SK-N-SH (cell line): ENCODE measurements at regions not wholly inside any gene's neighbourhood (a gene's known extent, or its start where the extent isn't known, plus 50 kb on each side); places are given as distances from the start of the nearest gene placed in this dataset.

Experiments used
- CTCF ChIA-PET: fragments of 300-600, 350-600 bp; formaldehyde crosslinking; extraction: SDS; loops from one replicate; lab custom pipeline; 2021; lab: Yijun Ruan, JAX
- POLR2A ChIA-PET: fragments of 350-600 bp; sonication (Branson Sonifier 250); formaldehyde crosslinking; extraction: SDS; loops from one replicate; lab custom pipeline; 2020; ENCODE audit warnings: antibody characterized with exemption, inconsistent platforms; lab: Yijun Ruan, JAX
- DNase-seq: peaks from one replicate; pipeline ENCODE4 v3.0.0; 2012
- H2AFZ ChIP-seq: fragments of 200-600 bp; sonication (generic); 2 replicates; pipeline ENCODE4 v1.8.1; 2016; ENCODE audit warnings: antibody characterized with exemption, mild to moderate bottlenecking, low read depth
- H3F3A ChIP-seq: fragments of 200-600 bp; sonication (generic); replicated peaks from 2 replicates; pipeline ENCODE3; 2016; ENCODE audit warnings: antibody characterized with exemption, mild to moderate bottlenecking; ENCODE audit not compliant: insufficient read depth
- H3K27ac ChIP-seq, 2 experiments: fragments of 200-500 bp in 1 of 2; fragments of 200-600 bp in 1 of 2; sonication (Bioruptor generic) in 1 of 2; sonication (generic), shearing (Covaris generic) in 1 of 2; 2 replicates each; pipeline versions ENCODE4 v1.5.1 to v1.6.1; 2014 to 2016; ENCODE audit warnings: low read depth in 2 of 2, inconsistent platforms in 1 of 2, low read length in 1 of 2, mild to moderate bottlenecking in 1 of 2, mixed read lengths in 1 of 2
- H3K27me3 ChIP-seq: fragments of 200-600 bp; sonication (generic), shearing (Covaris generic); 2 replicates; pipeline ENCODE4 v1.6.1; 2016; ENCODE audit warnings: mixed run types; ENCODE audit not compliant: insufficient read depth
- H3K36me3 ChIP-seq, 2 experiments: fragments of 200-500 bp in 1 of 2; fragments of 200-600 bp in 1 of 2; sonication (Bioruptor generic) in 1 of 2; sonication (generic) in 1 of 2; replicated peaks in 1 of 2; 2 replicates each; pipeline versions ENCODE3 to v1.5.1; 2014 to 2016; ENCODE audit warnings: low read length in 1 of 2, mild to moderate bottlenecking in 1 of 2; ENCODE audit not compliant: insufficient read depth in 2 of 2, control insufficient read depth in 1 of 2
- H3K4me1 ChIP-seq, 2 experiments: fragments of 200-500 bp in 1 of 2; fragments of 200-600 bp in 1 of 2; sonication (Bioruptor generic) in 1 of 2; sonication (generic), shearing (Covaris generic) in 1 of 2; 2 replicates each; pipeline versions ENCODE4 v1.5.1 to v1.6.1; 2014 to 2016; ENCODE audit warnings: low read depth in 1 of 2, low read length in 1 of 2, mixed run types in 1 of 2; ENCODE audit not compliant: insufficient read depth in 2 of 2, control insufficient read depth in 1 of 2
- H3K4me2 ChIP-seq: fragments of 200-600 bp; sonication (generic), shearing (Covaris generic); 2 replicates; pipeline ENCODE4 v1.6.1; 2017; ENCODE audit warnings: mixed run types
- H3K4me3 ChIP-seq, 2 experiments: fragments of 200-500 bp in 1 of 2; fragments of 200-600 bp in 1 of 2; sonication (Bioruptor generic) in 1 of 2; sonication (generic), shearing (Covaris generic) in 1 of 2; 2 replicates each; pipeline versions ENCODE4 v1.5.1 to v1.8.1; 2014 to 2016; ENCODE audit warnings: low read depth in 2 of 2, inconsistent platforms in 1 of 2, low read length in 1 of 2, mild to moderate bottlenecking in 1 of 2, mixed read lengths in 1 of 2, moderate library complexity in 1 of 2
- H3K79me2 ChIP-seq: fragments of 200-600 bp; sonication (generic); 2 replicates; pipeline ENCODE4 v1.8.1; 2017; ENCODE audit warnings: mild to moderate bottlenecking; ENCODE audit not compliant: insufficient read depth
- H3K9ac ChIP-seq: fragments of 200-600 bp; sonication (generic); 2 replicates; pipeline ENCODE4 v1.6.1; 2017; ENCODE audit warnings: mixed run types
- H3K9me2 ChIP-seq: fragments of 200-600 bp; sonication (generic); 2 replicates; pipeline ENCODE4 v1.6.1; 2017; ENCODE audit warnings: mixed run types
- H3K9me3 ChIP-seq: fragments of 200-600 bp; sonication (generic); 2 replicates; pipeline ENCODE4 v1.6.1; 2017; ENCODE audit warnings: mixed run types, mild to moderate bottlenecking, moderate library complexity
- H4K20me1 ChIP-seq: fragments of 200-600 bp; sonication (generic); 2 replicates; pipeline ENCODE4 v1.6.1; 2017; ENCODE audit warnings: mild to moderate bottlenecking, mixed run types; ENCODE audit not compliant: insufficient read depth
- EZH2phosphoT487 ChIP-seq: fragments of 200-600 bp; sonication (generic); IDR thresholded peaks from 2 replicates; pipeline ENCODE4 v1.6.1; 2017; ENCODE audit warnings: low read depth, mixed run types, mild to moderate bottlenecking, antibody characterized with exemption, moderate library complexity, borderline replicate concordance
- FOSL2 ChIP-seq: IDR thresholded peaks from 2 replicates; pipeline ENCODE4 v1.4.0; 2012; ENCODE audit warnings: low read depth, mild to moderate bottlenecking, moderate library complexity, borderline replicate concordance
- FOXJ3 ChIP-seq: sonication (generic); formaldehyde crosslinking; IDR thresholded peaks from 2 replicates; pipeline ENCODE4 v1.5.1; 2020; ENCODE audit warnings: mild to moderate bottlenecking, missing genetic modification reagents
- GATA2 ChIP-seq: sonication (generic); formaldehyde crosslinking; IDR thresholded peaks from 2 replicates; pipeline ENCODE4 v1.5.0; 2020; ENCODE audit warnings: mild to moderate bottlenecking, missing genetic modification reagents
- JUND ChIP-seq: IDR thresholded peaks from 2 replicates; pipeline ENCODE4 v1.4.0; 2012
- MEF2A ChIP-seq: IDR thresholded peaks from 2 replicates; pipeline ENCODE4 v1.4.0; 2012; ENCODE audit warnings: low read depth, borderline replicate concordance
- RCOR1 ChIP-seq: fragments of 150-350 bp; IDR thresholded peaks from 2 replicates; pipeline ENCODE4 v1.6.1; 2017; ENCODE audit warnings: antibody characterized with exemption, low read length
- RXRA ChIP-seq: IDR thresholded peaks from 2 replicates; pipeline ENCODE4 v1.4.0; 2012; ENCODE audit warnings: low read depth, mild to moderate bottlenecking, borderline replicate concordance
- SMC3 ChIP-seq: IDR thresholded peaks from 2 replicates; pipeline ENCODE4 v1.6.1; 2012; ENCODE audit warnings: low read depth, low read length, improper control_type of control experiment
- TAF1 ChIP-seq: IDR thresholded peaks from 2 replicates; pipeline ENCODE4 v1.6.1; 2012; ENCODE audit warnings: low read depth, mild to moderate bottlenecking, low read length, moderate library complexity, borderline replicate concordance
- YY1 ChIP-seq: IDR thresholded peaks from 2 replicates; pipeline ENCODE4 v1.4.0; 2012; ENCODE audit warnings: low read depth, mild to moderate bottlenecking
- WGBS: methylation state at CpG from one replicate; pipeline ENCODE4 v1.1.6; 2017; ENCODE audit warnings: low lambda C conversion rate; 5-methylcytosine and 5-hydroxymethylcytosine counted together
- TF ChIP-seq, protein P1 (sequence below): fragments of 200-600 bp; sonication (generic); IDR thresholded peaks from 2 replicates; pipeline ENCODE4 v1.6.1; 2017; ENCODE audit warnings: antibody characterized with exemption, mild to moderate bottlenecking, moderate library complexity
- TF ChIP-seq, protein P2 (sequence below): IDR thresholded peaks from 2 replicates; pipeline ENCODE4 v1.4.0; 2012; ENCODE audit warnings: low read depth, borderline replicate concordance
- TF ChIP-seq, protein P3 (sequence below): IDR thresholded peaks from 2 replicates; pipeline ENCODE4 v1.4.0; 2012; ENCODE audit warnings: low read depth, borderline replicate concordance
- TF ChIP-seq, protein P4 (sequence below): IDR thresholded peaks from 2 replicates; pipeline ENCODE4 v1.4.0; 2012; ENCODE audit warnings: low read depth
- TF ChIP-seq, protein P5 (sequence below): IDR thresholded peaks from 2 replicates; pipeline ENCODE4; 2012

- TF ChIP-seq, protein P1, sequence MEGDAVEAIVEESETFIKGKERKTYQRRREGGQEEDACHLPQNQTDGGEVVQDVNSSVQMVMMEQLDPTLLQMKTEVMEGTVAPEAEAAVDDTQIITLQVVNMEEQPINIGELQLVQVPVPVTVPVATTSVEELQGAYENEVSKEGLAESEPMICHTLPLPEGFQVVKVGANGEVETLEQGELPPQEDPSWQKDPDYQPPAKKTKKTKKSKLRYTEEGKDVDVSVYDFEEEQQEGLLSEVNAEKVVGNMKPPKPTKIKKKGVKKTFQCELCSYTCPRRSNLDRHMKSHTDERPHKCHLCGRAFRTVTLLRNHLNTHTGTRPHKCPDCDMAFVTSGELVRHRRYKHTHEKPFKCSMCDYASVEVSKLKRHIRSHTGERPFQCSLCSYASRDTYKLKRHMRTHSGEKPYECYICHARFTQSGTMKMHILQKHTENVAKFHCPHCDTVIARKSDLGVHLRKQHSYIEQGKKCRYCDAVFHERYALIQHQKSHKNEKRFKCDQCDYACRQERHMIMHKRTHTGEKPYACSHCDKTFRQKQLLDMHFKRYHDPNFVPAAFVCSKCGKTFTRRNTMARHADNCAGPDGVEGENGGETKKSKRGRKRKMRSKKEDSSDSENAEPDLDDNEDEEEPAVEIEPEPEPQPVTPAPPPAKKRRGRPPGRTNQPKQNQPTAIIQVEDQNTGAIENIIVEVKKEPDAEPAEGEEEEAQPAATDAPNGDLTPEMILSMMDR = no peak
- TF ChIP-seq JUND = no peak
- TF ChIP-seq FOSL2 = no peak
- no peak for TF ChIP-seq YY1
Observed at GRCh38 chr10:42999385-43000020, 77.4 kb upstream of the RET start (continued).

- no CpG with 5 or more reads among the region's 3 CpGs for WGBS
- ChIA-PET POLR2A (no interaction called here), CTCF (interaction anchor here (0.8 kb wide), 1 partner anchor 44 kb away, joined by 3 read pairs; no protein-coding TSS in a partner anchor)
- Histone ChIP-seq H3K36me3 (no peaks in the 10 kb centered on the region), H3F3A (no peaks in the 10 kb centered on the region), H3K79me2 (no peaks in the 10 kb centered on the region), H3K4me3 (no peak overlapping the region), H3K27ac (no peak overlapping the region; a peak in 1 of 4 replicates), H3K4me2 (no peak overlapping the region), H4K20me1 (no peaks in the 10 kb centered on the region), H3K9ac (no peak overlapping the region), H3K9me2 (no peaks in the 10 kb centered on the region), H3K9me3 (no peaks in the 10 kb centered on the region), H3K27me3 (no peaks in the 10 kb centered on the region), H3K4me1 (peaks cover 0 to 33% of the 10 kb centered on the region in 2 experiments; a peak in 1 of 4 replicates), H2AFZ (no peak overlapping the region)
- TF ChIP-seq TAF1 (no peak), RCOR1 (no peak), RXRA (no peak), SMC3 (no peak), FOXJ3 (CRISPR knock-in tag) (no peak), EZH2phosphoT487 (no peak), JUND (no peak), GATA2 (CRISPR knock-in tag) (no peak), MEF2A (no peak)
- TF ChIP-seq, protein P2, sequence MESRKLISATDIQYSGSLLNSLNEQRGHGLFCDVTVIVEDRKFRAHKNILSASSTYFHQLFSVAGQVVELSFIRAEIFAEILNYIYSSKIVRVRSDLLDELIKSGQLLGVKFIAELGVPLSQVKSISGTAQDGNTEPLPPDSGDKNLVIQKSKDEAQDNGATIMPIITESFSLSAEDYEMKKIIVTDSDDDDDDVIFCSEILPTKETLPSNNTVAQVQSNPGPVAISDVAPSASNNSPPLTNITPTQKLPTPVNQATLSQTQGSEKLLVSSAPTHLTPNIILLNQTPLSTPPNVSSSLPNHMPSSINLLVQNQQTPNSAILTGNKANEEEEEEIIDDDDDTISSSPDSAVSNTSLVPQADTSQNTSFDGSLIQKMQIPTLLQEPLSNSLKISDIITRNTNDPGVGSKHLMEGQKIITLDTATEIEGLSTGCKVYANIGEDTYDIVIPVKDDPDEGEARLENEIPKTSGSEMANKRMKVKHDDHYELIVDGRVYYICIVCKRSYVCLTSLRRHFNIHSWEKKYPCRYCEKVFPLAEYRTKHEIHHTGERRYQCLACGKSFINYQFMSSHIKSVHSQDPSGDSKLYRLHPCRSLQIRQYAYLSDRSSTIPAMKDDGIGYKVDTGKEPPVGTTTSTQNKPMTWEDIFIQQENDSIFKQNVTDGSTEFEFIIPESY = no peak
- TF ChIP-seq, protein P3, sequence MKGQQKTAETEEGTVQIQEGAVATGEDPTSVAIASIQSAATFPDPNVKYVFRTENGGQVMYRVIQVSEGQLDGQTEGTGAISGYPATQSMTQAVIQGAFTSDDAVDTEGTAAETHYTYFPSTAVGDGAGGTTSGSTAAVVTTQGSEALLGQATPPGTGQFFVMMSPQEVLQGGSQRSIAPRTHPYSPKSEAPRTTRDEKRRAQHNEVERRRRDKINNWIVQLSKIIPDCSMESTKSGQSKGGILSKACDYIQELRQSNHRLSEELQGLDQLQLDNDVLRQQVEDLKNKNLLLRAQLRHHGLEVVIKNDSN = no peak
- TF ChIP-seq, protein P4, sequence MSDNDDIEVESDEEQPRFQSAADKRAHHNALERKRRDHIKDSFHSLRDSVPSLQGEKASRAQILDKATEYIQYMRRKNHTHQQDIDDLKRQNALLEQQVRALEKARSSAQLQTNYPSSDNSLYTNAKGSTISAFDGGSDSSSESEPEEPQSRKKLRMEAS = no peak
- TF ChIP-seq, protein P5, sequence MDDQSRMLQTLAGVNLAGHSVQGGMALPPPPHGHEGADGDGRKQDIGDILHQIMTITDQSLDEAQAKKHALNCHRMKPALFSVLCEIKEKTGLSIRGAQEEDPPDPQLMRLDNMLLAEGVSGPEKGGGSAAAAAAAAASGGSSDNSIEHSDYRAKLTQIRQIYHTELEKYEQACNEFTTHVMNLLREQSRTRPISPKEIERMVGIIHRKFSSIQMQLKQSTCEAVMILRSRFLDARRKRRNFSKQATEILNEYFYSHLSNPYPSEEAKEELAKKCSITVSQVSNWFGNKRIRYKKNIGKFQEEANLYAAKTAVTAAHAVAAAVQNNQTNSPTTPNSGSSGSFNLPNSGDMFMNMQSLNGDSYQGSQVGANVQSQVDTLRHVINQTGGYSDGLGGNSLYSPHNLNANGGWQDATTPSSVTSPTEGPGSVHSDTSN = no peak
- DNase-seq = no peak
Observed at GRCh38 chr10:43000021-43000411, 76.9 kb upstream of the RET start.
